Esophagus muscularis mucosa (tissue), 4 donors: ENCODE measurements at regions not wholly inside any gene's neighbourhood (a gene's known extent, or its start where the extent isn't known, plus 50 kb on each side); places are given as distances from the start of the nearest gene placed in this dataset.

ENCODE experiments used
- DNase-seq: peaks from one replicate; pipeline ENCODE4 v3.0.0-alpha.2; 2017; ENCODE audit errors: extremely low spot score
- H3K27ac ChIP-seq, 4 donors: fragments of 200-600 bp; sonication (generic); replicated peaks in 1 of 4; 1 replicate in 3 of 4; 2 replicates in 1 of 4; pipeline ENCODE4 v1.5.1; 2016 to 2019; ENCODE audit warnings: mild to moderate bottlenecking in 1 of 4
- H3K27me3 ChIP-seq, 4 donors: fragments of 200-600 bp; sonication (generic); one replicate each; pipeline versions ENCODE4 v1.5.1 to v1.6.0; 2016 to 2019
- H3K36me3 ChIP-seq, 4 donors: fragments of 200-600 bp; sonication (generic); one replicate each; pipeline ENCODE4 v1.5.1; 2016 to 2019
- H3K4me1 ChIP-seq, 4 donors: fragments of 200-600 bp; sonication (generic); one replicate each; pipeline ENCODE4 v1.5.1; 2016 to 2019
- H3K4me3 ChIP-seq, 4 donors: fragments of 200-600 bp; sonication (generic); 1 replicate in 2 of 4; 2 replicates in 2 of 4; pipeline ENCODE4 v1.5.1; 2016 to 2019; ENCODE audit warnings: mild to moderate bottlenecking in 4 of 4, moderate library complexity in 1 of 4
- H3K9me3 ChIP-seq, 4 donors: fragments of 200-600 bp; sonication (generic); 1 replicate in 3 of 4; 2 replicates in 1 of 4; pipeline ENCODE4 v1.5.1; 2016 to 2019
- EP300 ChIP-seq: sonication (generic); formaldehyde crosslinking; IDR thresholded peaks from one replicate; pipeline ENCODE4 v1.6.1; 2017; ENCODE audit warnings: antibody characterized with exemption
- POLR2A ChIP-seq: fragments of 450-650 bp; IDR thresholded peaks from one replicate; pipeline ENCODE4 v1.6.1; 2017; ENCODE audit warnings: antibody characterized with exemption, moderate library complexity, mild to moderate bottlenecking, low read depth
- POLR2AphosphoS5 ChIP-seq, 2 donors: sonication (generic); formaldehyde crosslinking; IDR thresholded peaks; one replicate each; pipeline ENCODE4 v1.6.1; 2017; ENCODE audit warnings: antibody characterized with exemption in 2 of 2
- WGBS: methylation state at CpG from one replicate; pipeline ENCODE4 v1.1.5; 2018; 5-methylcytosine and 5-hydroxymethylcytosine counted together
- intact Hi-C: fragments of 100-400 bp; cut with DNase I; formaldehyde crosslinking; loops from one replicate; pipeline ENCODE4 v1.15.1; 2023
- TF ChIP-seq, protein P1 (sequence below), 3 experiments: fragments of 200-600 bp in 2 of 3; fragments of 450-650 bp in 1 of 3; sonication (generic) in 2 of 3; IDR thresholded peaks; one replicate each; pipeline ENCODE4 v1.5.1; 2017 to 2019; ENCODE audit warnings: antibody characterized with exemption in 3 of 3, mild to moderate bottlenecking in 2 of 3, moderate library complexity in 1 of 3

DNA sequence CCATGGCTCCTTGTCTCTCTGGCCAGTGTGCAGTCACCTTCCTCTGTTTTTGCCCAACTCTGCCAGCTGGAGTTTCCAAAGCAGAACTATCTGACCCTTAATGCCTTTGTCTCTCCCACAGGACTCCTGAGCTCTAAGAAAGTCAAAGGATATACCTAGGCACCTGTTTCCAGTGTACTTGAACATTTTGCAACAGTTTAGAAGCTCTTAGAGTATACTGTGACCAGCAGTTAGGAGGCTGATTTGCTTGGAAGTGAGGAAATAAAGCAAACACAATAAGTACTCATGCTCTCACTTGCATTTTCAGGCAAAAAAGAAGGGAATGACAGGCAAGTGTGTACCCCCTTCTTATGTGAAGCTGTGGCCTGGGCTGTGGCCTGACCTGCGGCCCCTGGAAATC is 204.3 kb upstream of the PLET1 start:
- intact Hi-C loops = no loop called here
- no peaks in the 10 kb centered on the region for H3K36me3 ChIP-seq
- H3K4me3 ChIP-seq = no peak overlapping the region
- 100% methylated on average over 1 of the region's 1 CpG for WGBS
- no peak overlapping the region for H3K27ac ChIP-seq
- no peaks in the 10 kb centered on the region for H3K9me3 ChIP-seq
- no peak for DNase-seq
- TF ChIP-seq POLR2AphosphoS5 (IDR thresholded peaks at IDR 0.05) (no peak), EP300 (no peak)
- no peaks in the 10 kb centered on the region for H3K4me1 ChIP-seq
- no peaks in the 10 kb centered on the region for H3K27me3 ChIP-seq

DNA sequence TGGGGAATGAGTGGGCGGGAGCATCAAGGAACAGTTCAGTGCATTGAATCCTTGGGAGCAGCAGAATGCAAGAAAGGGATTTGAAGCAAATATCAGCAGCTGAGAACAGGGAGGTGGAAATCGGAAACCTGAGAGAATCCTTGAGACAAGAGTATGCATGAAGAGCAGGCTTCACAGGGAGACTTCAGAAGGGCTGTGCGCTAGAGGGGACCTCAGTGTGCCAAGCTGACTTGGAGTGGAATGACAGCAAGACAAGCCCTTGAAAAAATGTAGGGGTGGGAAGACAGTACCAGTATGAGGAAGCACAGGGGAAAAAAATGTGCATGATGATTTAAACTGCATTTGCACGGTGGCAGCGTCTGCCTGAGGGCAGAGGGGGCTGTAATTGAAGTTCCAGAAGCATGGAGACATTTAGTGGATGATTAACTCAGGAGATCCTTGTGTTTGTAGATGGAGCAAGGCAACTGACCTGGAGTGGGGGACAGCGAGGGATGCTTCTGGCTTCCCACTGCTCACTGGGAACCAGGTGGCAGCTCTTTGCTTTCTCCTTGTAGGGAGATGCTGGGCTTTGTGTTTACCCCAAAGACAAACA is 204.9 kb upstream of the PLET1 start:
- no peak for DNase-seq
- intact Hi-C loops = no loop called here
- Histone ChIP-seq H3K27me3 (no peaks in the 10 kb centered on the region), H3K4me1 (no peaks in the 10 kb centered on the region), H3K9me3 (no peaks in the 10 kb centered on the region), H3K36me3 (no peaks in the 10 kb centered on the region), H3K27ac (no peak overlapping the region), H3K4me3 (no peak overlapping the region)
- TF ChIP-seq POLR2A (no peak), EP300 (no peak), POLR2AphosphoS5 (IDR thresholded peaks at IDR 0.05) (no peak)
- TF ChIP-seq, protein P1, sequence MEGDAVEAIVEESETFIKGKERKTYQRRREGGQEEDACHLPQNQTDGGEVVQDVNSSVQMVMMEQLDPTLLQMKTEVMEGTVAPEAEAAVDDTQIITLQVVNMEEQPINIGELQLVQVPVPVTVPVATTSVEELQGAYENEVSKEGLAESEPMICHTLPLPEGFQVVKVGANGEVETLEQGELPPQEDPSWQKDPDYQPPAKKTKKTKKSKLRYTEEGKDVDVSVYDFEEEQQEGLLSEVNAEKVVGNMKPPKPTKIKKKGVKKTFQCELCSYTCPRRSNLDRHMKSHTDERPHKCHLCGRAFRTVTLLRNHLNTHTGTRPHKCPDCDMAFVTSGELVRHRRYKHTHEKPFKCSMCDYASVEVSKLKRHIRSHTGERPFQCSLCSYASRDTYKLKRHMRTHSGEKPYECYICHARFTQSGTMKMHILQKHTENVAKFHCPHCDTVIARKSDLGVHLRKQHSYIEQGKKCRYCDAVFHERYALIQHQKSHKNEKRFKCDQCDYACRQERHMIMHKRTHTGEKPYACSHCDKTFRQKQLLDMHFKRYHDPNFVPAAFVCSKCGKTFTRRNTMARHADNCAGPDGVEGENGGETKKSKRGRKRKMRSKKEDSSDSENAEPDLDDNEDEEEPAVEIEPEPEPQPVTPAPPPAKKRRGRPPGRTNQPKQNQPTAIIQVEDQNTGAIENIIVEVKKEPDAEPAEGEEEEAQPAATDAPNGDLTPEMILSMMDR (IDR thresholded peaks at IDR 0.05) = no peak
- 80% methylated on average over 5 of the region's 6 CpGs for WGBS

DNA sequence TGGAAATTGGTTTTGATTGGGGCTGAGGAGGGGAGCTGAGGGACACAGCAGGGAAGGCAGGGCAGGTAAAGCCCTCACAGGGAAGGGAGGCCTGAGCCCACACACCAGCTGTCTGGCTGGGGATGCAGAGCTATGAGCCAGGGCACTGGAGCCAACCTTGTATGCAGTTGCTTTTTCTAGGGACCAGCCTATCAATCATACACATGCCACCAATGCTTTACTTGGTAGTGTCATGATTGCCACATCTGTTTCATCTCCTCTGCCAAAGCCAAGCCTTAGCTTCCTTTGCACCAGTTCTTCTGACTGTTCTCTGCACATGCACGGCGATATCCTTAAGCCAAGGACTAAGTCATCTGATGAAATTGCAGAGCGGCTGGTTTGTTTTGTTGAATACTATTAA is 207.1 kb upstream of the PLET1 start:
- DNase-seq = peak; percentile 87
- Histone ChIP-seq H3K9me3 (no peaks in the 10 kb centered on the region), H3K27ac (no peak overlapping the region), H3K4me1 (no peaks in the 10 kb centered on the region), H3K4me3 (no peak overlapping the region), H3K27me3 (no peaks in the 10 kb centered on the region), H3K36me3 (no peaks in the 10 kb centered on the region)
- TF ChIP-seq EP300 = no peak
- no peak for TF ChIP-seq POLR2A
- 87% methylated on average over 3 of the region's 3 CpGs for WGBS
- intact Hi-C loops = no loop called here

DNA sequence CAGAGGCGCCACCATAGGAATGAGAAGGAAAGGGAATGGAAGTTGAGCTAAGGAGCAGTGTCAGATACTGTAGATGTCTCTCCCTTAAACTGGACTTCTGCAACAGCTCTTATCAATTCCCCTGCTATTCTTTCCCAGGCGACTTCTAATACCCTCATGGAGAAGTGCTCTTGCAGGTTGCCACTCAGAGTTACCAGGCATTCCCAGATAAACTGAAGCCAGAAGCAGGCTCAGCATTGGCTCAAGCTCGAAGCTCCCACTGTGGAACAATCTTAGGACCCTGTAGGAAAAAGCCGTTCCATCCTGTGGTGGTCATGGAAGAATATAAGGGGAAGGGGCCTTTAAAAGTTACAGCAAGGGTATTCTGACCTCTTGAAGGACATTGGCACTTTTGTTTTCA is 208.7 kb upstream of the PLET1 start:
- 81% methylated on average over 4 of the region's 4 CpGs for whole genome bisulfite sequencing
- intact Hi-C loops = no loop called here
- H3K27me3 ChIP-seq = no peaks in the 10 kb centered on the region
- H3K4me1 ChIP-seq = no peaks in the 10 kb centered on the region
- H3K27ac ChIP-seq = no peak overlapping the region
- no peaks in the 10 kb centered on the region for H3K36me3 ChIP-seq
- peak; percentile 72 for DNase-seq
- no peaks in the 10 kb centered on the region for H3K9me3 ChIP-seq
- TF ChIP-seq, protein P1 (IDR thresholded peaks at IDR 0.05) = no peak
- TF ChIP-seq POLR2A = no peak
- no peak for TF ChIP-seq EP300
- no peak for TF ChIP-seq POLR2AphosphoS5 (IDR thresholded peaks at IDR 0.05)
- no peak overlapping the region for H3K4me3 ChIP-seq

DNA sequence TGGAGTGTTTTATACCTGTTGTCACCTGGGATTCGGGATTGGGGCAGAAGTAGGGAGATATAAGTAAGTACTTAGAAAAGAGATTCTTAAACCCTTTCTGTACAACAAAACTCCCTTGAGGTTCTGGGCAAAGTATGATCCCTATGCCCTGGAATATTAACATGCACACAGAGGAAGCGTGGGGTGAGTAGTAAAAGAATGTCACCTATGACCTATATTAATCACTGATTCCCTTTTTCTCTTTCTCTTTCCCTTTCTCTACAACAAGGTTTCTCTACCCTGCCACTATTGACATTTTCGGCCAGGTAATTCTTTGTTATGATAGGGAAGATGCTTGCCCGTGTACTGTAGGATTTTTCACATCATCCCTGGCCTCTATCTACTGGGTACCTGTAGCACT is 209.7 kb upstream of the PLET1 start:
- 85% methylated on average over 4 of the region's 4 CpGs for WGBS
- no peak for DNase-seq
- TF ChIP-seq POLR2A (no peak), EP300 (no peak), POLR2AphosphoS5 (IDR thresholded peaks at IDR 0.05) (no peak)
- TF ChIP-seq, protein P1 (IDR thresholded peaks at IDR 0.05) = no peak
- no peaks in the 10 kb centered on the region for H3K4me1 ChIP-seq
- no peaks in the 10 kb centered on the region for H3K9me3 ChIP-seq
- H3K4me3 ChIP-seq = no peak overlapping the region
- intact Hi-C loops = no loop called here
- no peak overlapping the region for H3K27ac ChIP-seq
- H3K36me3 ChIP-seq = no peaks in the 10 kb centered on the region
- no peaks in the 10 kb centered on the region for H3K27me3 ChIP-seq

DNA sequence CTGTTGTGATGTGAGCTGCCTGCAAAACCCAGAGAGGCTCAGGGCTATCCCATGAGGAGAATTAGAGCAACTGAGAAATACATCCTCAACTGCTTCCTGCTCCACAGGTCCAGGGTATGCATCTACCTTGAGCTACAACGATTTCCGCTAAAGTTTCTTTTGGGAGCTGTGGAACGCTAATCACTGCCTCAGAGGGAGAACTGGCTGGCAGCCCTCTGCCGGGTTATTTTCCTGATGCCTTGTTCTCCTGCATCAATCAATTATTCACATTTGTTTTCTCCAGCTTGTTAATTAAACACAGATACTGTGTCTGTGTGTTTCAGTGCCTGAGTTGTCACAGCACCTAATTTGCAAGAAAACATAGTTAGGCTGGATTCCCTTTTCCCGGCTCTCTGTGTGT is 211.1 kb upstream of the PLET1 start:
- H3K4me1 ChIP-seq = no peaks in the 10 kb centered on the region
- H3K36me3 ChIP-seq = no peaks in the 10 kb centered on the region
- intact Hi-C loops = no loop called here
- TF ChIP-seq EP300 = no peak
- TF ChIP-seq, protein P1 (IDR thresholded peaks at IDR 0.05) = no peak
- no peak for TF ChIP-seq POLR2A
- no peak for TF ChIP-seq POLR2AphosphoS5 (IDR thresholded peaks at IDR 0.05)
- no peak overlapping the region for H3K27ac ChIP-seq
- no peaks in the 10 kb centered on the region for H3K27me3 ChIP-seq
- DNase-seq = peak; percentile 72
- WGBS = 78% methylated on average over 5 of the region's 5 CpGs
- no peaks in the 10 kb centered on the region for H3K9me3 ChIP-seq
- H3K4me3 ChIP-seq = no peak overlapping the region
